ENCODE measurements at regions not wholly inside any gene's neighbourhood (a gene's known extent, or its start where the extent isn't known, plus 50 kb on each side); places are given as distances from the start of the nearest gene placed in this dataset.

- Histone ChIP-seq H3K27ac (no peak overlapping the region), H3K27me3 (no peaks in the 10 kb centered on the region), H3K9me3 (no peaks in the 10 kb centered on the region), H3K4me3 (no peak overlapping the region), H3K4me1 (no peaks in the 10 kb centered on the region), H3K36me3 (no peaks in the 10 kb centered on the region)
- DNase-seq, result no peak
- no peak for TF ChIP-seq CTCF (IDR thresholded peaks at IDR 0.05)
- intact Hi-C loops (cut with DNase I; ENCODE audit: low total_unique reads), result no loop called here
These were observed 340.9 kb downstream of the BUD13 start for GRCh38 chr11:116431842-116432241.

- Histone ChIP-seq H3K36me3 (no peaks in the 10 kb centered on the region), H3K9me3 (no peaks in the 10 kb centered on the region), H3K27me3 (peaks cover 0 to 6% of the 10 kb centered on the region in 2 donors), H3K4me1 (no peaks in the 10 kb centered on the region), H3K4me3 (no peak overlapping the region), H3K27ac (no peak overlapping the region)
- no peak for DNase-seq
- no peak for TF ChIP-seq CTCF (IDR thresholded peaks at IDR 0.05)
- intact Hi-C loops (cut with DNase I; ENCODE audit: low total_unique reads), result no loop called here
These were observed 344.2 kb downstream of the BUD13 start for GRCh38 chr11:116428638-116428975.

GRCh38 chr11:116427903-116428637 lies 344.7 kb downstream of the BUD13 start:
- no peaks in the 10 kb centered on the region for H3K36me3 ChIP-seq
- no peak for TF ChIP-seq CTCF (IDR thresholded peaks at IDR 0.05)
- no peaks in the 10 kb centered on the region for H3K9me3 ChIP-seq
- peaks cover 0 to 6% of the 10 kb centered on the region in 2 donors for H3K27me3 ChIP-seq
- intact Hi-C loops (cut with DNase I; ENCODE audit: low total_unique reads), result no loop called here
- no peak overlapping the region for H3K27ac ChIP-seq
- no peak for DNase-seq
- H3K4me1 ChIP-seq, result no peaks in the 10 kb centered on the region
- H3K4me3 ChIP-seq, result no peak overlapping the region

GRCh38 chr11:116427337-116427902 lies 345.4 kb downstream of the BUD13 start:
- H3K4me1 ChIP-seq, result no peaks in the 10 kb centered on the region
- intact Hi-C loops (cut with DNase I; ENCODE audit: low total_unique reads), result no loop called here
- no peak for TF ChIP-seq CTCF (IDR thresholded peaks at IDR 0.05)
- no peak overlapping the region for H3K27ac ChIP-seq
- H3K9me3 ChIP-seq, result no peaks in the 10 kb centered on the region
- no peaks in the 10 kb centered on the region for H3K36me3 ChIP-seq
- H3K4me3 ChIP-seq, result no peak overlapping the region
- peaks cover 0 to 6% of the 10 kb centered on the region in 2 donors for H3K27me3 ChIP-seq
- no peak for DNase-seq

GRCh38 chr11:116426761-116427160 lies 346.0 kb downstream of the BUD13 start:
- H3K4me1 ChIP-seq, result no peaks in the 10 kb centered on the region

More at GRCh38 chr11:116426761-116427160, 346.0 kb downstream of the BUD13 start:
- Histone ChIP-seq H3K27ac (no peak overlapping the region), H3K27me3 (peaks cover 0 to 6% of the 10 kb centered on the region in 2 donors), H3K4me3 (no peak overlapping the region), H3K36me3 (no peaks in the 10 kb centered on the region), H3K9me3 (no peaks in the 10 kb centered on the region)
- TF ChIP-seq CTCF (IDR thresholded peaks at IDR 0.05), result no peak
- DNase-seq, result no peak
- intact Hi-C loops (cut with DNase I; ENCODE audit: low total_unique reads), result no loop called here
